ENCODE measurements at regions not wholly inside any gene's neighbourhood (a gene's known extent, or its start where the extent isn't known, plus 50 kb on each side); places are given as distances from the start of the nearest gene placed in this dataset.

DNA sequence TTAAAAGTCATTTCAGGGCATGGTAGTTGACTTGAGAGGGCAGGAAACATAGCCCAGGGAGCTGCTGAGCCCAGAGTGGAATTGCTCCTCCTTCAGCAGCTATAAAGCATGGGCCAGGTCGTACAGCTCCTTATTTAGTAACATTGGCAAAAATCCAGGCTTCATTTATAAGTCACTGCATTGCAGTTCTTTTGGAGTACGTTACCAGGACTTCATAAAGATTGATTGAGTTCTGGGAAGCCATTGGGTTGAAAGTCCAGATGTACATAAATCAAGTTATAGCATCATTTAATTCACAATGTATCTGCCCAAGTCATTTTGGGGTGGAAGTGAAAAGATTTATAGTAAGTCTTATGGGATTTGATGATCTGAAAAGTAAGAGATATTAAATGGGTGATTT, 53.0 kb upstream of the ANKEF1 start:
- DNase-seq, result no peak

DNA sequence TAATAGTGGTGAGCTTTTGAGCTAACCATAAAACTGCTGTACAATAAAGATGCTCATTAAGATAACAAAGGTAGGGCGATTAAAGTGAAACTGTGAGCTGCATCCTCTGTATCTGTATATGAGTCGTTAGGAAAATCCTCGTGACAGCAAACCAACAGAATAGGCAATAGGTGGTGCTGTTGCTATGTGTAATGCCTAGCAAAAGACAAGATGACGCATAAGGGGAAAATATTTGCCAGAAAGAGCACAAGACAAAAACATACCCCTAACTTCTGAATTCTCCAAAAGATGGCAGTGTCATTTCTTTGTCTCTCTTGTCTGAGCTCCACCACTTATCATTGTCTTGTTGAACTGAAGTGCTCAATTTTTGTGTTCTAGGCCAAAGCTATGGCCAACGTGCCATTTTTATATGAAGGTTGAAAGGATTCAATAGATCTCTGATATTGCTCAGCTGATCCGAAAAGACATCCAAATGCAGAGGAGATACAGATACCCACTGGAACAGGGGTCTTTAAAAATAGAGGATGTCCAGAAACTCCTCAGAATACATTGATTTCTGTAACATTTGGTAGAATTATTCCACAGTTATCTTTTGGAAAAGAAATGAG, 56.3 kb upstream of the ANKEF1 start:
- peak; percentile 73 for DNase-seq

GRCh38 chr20:9977629-9978028, 57.2 kb upstream of the ANKEF1 start:
- DNase-seq, result no peak

DNA sequence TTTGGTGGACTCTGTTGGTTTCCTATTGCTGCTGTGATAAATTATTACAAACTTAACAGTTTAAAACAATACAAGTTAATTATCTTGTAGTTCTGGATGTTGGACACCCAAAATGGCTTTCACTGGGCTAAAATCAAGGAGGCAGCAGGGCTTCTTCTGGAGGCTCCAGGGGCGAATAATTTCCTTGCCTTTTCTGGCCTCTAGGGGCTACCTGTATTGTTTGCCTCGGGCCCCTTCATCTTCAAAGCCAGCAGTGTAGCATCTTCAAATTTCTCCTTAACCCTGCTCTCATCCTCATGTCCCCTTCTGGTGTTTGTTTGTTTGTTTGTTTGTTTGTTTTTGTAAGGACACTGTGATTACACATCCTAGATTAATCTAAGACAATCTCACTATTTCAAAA, 60.5 kb upstream of the ANKEF1 start:
- no peak for DNase-seq

GRCh38 chr20:9971746-9972145, 63.0 kb upstream of the ANKEF1 start:
- no peak for DNase-seq

GRCh38 chr20:9969626-9970025, 65.2 kb upstream of the ANKEF1 start:
- DNase-seq, result no peak

- no peak for DNase-seq
Observed at GRCh38 chr20:9968015-9968414, 66.8 kb upstream of the ANKEF1 start.

DNA sequence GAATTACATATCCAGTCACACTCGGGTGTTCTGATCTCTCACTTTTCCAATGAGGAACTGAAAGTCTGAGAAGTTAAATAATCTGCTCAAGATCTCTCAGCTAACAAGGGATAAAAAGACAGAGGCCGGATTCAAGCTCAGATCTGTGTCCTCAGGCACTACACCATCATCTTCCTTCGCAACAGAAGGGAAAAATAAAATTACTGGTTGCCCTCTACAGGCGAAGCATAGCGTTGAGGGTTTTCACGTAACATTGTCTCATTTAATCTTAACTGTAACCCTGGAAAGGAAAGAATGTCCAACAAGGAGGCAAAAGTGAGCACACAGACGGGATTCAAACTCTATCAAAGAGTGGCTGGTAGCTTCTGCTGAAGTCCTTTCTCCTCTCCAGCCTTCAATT, 67.8 kb upstream of the ANKEF1 start:
- DNase-seq, result no peak

GRCh38 chr20:9963029-9963428, 71.8 kb upstream of the ANKEF1 start:
- no peak for DNase-seq

DNA sequence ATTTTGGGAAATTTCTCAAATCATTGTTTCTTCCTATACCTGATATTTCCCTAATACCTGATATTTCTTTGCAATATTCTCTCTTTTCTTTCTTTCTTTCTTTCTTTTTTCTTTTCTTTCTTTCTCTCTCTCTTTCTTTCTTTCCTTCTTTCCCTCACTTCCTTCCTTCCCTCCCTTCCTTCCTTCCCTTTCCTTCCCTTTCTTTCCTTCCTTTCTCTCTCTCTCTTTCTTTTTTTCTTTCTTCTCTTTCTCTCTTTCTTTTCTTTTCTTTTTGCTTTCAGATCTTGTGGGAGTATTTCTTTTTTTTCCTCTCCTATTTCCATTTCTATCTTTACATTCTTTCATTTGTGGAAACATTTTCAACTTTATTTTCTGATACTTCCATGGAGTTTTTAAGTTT, 76.1 kb upstream of the ANKEF1 start:
- DNase-seq, result no peak

DNA sequence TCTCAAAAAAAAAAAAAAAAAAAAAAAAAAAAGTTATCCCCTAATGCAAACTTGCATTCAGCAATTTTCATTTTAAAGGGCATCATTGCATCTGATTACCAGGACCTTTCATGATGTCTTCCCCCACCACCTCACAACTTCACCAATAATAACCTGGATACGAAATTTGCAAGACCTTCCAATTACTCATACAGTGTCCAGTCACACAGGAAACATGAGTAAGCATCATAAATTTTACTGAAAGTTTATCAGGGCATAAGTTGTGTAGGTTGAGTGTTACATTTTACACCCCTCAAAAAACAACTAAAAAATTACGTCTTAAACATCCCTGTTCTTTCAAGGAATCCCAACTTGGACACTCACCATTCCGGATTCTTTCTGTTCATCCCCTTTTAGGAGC, 79.1 kb upstream of the ANKEF1 start:
- DNase-seq, result no peak

DNA sequence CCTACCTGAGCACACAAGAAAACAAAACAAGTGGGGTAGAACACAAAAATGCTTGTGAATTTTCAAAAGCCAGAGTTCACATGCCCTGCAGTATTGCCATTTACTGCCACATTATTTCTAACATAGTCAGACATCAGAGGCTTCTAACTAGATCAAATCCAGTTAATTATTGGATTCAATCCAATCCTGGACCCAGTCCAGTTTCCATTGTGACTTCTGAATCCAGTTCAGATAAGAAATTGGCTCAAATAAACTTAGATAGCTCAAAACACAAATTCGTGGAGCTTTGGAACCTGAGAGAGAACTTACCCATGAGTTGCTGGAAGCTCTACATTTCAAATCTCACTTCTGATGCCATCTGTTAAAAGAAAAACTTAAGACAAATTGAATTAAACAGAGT, 85.2 kb upstream of the ANKEF1 start:
- no peak for DNase-seq

- DNase-seq, result no peak
Observed at GRCh38 chr20:9945408-9945807, 89.4 kb upstream of the ANKEF1 start.

GRCh38 chr20:9942736-9943135, 92.1 kb upstream of the ANKEF1 start:
- no peak for DNase-seq

DNA sequence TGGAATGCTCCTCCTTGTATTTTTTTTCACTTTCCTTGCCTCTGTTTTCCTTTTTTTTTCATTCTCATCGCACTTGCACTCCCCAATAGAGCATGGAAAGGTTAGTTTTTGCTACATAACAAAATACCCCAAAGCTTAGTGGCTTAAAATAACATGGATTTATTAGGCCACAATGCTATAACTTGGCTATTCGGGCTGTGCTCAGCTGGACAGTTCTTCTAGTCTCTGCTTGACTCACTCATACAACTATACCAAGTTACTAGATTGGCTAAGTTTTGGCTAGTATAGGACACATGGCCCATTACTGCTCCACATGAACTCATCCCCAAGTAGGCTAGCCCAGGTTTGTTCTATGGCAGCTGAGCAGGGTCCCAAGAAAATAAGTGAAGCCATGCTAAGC, 94.5 kb upstream of the ANKEF1 start:
- DNase-seq, result no peak

GRCh38 chr20:9939231-9939630, 95.6 kb upstream of the ANKEF1 start:
- DNase-seq, result no peak

DNA sequence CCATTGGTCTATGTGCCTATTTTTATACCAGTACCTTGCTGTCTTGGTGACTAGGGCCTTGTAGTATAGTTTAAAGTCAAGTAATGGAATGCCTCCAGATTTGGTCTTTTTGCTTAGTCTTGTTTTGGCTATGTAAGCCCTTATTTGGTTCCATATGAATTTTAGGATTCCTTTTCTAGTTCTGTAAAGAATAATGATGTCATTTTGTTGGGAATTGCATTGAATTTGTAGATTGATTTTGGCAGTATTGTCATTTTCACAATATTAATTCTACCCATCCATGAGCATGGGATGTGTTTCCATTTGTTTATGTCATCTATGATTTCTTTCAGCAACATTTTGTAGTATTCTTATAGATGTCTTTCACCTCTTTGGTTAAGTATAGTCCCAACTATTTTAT, 96.4 kb upstream of the PAK5 start:
- no peak for DNase-seq

- no peak for DNase-seq
Observed at GRCh38 chr20:9930142-9930541, 91.3 kb upstream of the PAK5 start.

DNA sequence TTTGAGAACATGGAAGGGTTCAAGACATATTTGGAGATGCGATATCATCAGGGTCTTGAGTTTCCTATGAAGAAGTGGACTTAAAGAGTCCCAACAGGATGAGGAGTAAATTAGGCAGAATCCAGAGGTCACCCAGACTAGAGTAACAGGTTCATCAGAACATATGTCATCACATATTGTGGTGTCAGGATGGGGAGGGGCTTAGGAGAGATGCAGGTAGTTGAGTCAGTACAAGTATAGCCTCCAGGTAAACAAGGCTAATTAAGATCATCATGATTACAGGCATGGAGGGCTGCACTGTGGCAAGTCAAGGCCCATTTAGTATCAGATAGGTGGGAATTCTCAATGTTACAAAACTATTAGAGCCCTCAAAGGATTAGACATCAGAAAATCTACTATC, 90.1 kb upstream of the PAK5 start:
- no peak for DNase-seq

DNA sequence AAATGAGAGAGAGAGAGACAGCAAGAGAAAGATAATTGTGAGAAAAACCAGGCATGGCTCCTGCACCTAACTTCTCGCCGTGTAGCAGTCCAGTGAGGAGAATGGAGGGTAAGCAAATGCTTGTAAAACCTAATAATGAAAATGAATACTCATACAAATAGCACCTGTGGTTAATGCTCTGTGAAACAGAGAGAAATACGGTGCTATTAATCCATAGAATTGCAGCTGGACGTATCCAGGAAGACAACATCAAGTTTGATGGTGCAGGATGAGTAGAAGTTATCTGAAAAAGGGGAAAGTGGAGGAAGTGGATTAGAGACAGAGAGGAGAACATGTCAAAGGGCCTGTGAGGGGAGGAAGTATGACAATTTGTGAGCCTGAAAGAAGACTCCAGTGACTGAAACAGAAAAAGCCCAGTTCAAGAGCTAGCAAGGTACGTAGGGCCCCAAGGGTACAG, 89.4 kb upstream of the PAK5 start:
- DNase-seq, result no peak

GRCh38 chr20:9927224-9927623, 88.3 kb upstream of the PAK5 start:
- DNase-seq, result no peak

DNA sequence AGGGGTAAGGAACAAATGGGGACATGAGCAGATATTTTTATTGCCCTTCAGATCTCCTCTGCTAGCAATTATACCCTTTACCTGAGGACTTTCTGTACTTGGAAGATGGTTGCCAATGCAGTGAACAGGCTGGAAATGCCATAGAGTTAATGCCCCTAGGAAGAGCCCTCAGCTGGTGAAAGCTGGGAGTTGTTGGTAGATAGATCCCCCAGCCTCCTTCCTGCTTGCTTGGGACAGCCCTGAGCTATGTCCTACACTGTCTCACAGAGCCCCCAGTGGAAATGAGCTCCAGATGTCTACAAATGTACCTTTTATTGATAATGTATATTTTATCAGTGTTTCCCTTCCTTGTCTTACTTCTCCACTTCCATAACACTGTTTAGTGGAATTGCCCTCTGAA, 87.6 kb upstream of the PAK5 start:
- no peak for DNase-seq

- DNase-seq, result no peak
Observed at GRCh38 chr20:9926007-9926406, 87.1 kb upstream of the PAK5 start.

DNA sequence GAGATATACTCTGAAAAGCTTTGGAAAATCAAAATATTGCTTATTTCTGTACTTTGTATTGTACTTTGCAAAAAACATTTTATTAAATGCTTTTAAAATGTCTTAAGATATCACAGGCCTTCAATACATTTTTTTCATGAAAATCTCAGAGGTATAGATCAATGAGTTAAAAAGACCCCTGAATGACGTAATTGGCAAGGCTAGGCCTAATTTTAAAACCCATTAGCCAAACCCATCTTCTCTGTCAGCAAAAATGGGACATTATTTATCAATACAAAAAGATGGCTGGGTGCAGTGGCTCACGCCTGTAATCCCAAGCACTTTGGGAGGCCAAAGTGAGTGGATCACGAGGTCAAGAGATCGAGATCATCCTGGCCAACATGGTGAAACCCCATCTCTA, 84.8 kb upstream of the PAK5 start:
- DNase-seq, result no peak

DNA sequence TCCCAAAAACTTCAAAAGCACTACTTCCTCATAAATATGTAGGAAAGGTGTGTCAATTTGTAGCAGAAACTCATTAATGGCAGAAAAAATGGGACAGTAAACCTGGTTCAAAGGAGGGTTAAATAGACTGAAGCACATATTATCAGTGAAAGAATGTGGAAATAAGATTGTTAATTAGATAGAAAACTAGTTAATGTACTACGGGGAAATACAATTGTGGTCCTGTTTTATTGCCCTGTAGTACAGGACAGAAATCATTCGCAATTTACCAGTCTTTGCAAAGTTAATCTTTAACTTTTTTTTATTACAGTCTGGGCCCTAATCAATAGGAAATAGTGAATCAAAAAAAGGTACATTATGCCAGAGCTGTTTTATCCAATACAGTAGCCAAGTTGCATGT, 82.0 kb upstream of the PAK5 start:
- no peak for DNase-seq

Data from NCI-H526 treated with DMSO at 0.1 percent for 48 hours (cell line).